ENCODE measurements at regions not wholly inside any gene's neighbourhood (a gene's known extent, or its start where the extent isn't known, plus 50 kb on each side); places are given as distances from the start of the nearest gene placed in this dataset.
"Not testable (repeated sequence)": the region's sequence is repeated elsewhere in the genome, so short reads cannot be mapped to it uniquely, and the experiment has no call there.

GRCh38 chr1:193891788-193892187 is 705.4 kb upstream of the B3GALT2 start:
- H3K27ac ChIP-seq (ENCODE audit: low read length) = no peak overlapping the region
- H3K4me3 ChIP-seq (ENCODE audit: low read depth in 1 of 2, low read length in 2 of 2) = no peak overlapping the region
- no peaks in the 10 kb centered on the region for H3K4me1 ChIP-seq (ENCODE audit: control insufficient read depth in 1 of 2, insufficient read depth in 2 of 2, low read length in 2 of 2)
- no peaks in the 10 kb centered on the region for H3K27me3 ChIP-seq (ENCODE audit: low read depth, low read length)
- H3K36me3 ChIP-seq (ENCODE audit: control insufficient read depth in 1 of 2, insufficient read depth in 2 of 2, low read length in 2 of 2) = no peaks in the 10 kb centered on the region
- H3K9me3 ChIP-seq (ENCODE audit: control insufficient read depth in 1 of 2, low read length in 2 of 2) = no peaks in the 10 kb centered on the region

DNA sequence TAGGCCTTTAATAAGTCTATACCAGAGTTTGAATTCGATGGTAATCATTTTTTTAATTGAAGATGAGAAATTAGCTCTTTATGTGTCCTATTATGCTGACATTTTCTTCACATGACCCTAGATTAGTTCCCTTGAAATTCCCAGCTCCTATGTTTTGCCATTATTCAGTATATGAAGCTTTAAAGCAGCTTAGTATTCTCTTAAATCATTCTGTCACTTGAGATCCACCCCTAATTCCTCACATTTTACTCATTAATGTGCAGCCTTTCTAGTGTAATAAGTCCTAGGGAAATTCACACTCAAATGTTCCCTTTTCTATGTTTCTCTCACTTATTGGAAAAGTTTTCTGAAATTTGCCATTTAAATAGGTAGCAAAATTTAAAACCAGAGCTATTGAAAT is 704.5 kb upstream of the B3GALT2 start:
- Histone ChIP-seq H3K27me3 (ENCODE audit: low read depth, low read length) (no peaks in the 10 kb centered on the region), H3K4me1 (ENCODE audit: control insufficient read depth in 1 of 2, insufficient read depth in 2 of 2, low read length in 2 of 2) (no peaks in the 10 kb centered on the region), H3K9me3 (ENCODE audit: control insufficient read depth in 1 of 2, low read length in 2 of 2) (no peaks in the 10 kb centered on the region), H3K4me3 (ENCODE audit: low read depth in 1 of 2, low read length in 2 of 2) (no peak overlapping the region), H3K27ac (ENCODE audit: low read length) (no peak overlapping the region), H3K36me3 (ENCODE audit: control insufficient read depth in 1 of 2, insufficient read depth in 2 of 2, low read length in 2 of 2) (no peaks in the 10 kb centered on the region)

GRCh38 chr1:193884848-193885558 is 698.6 kb upstream of the B3GALT2 start:
- H3K27ac ChIP-seq (ENCODE audit: low read length) = no peak overlapping the region
- no peaks in the 10 kb centered on the region for H3K4me1 ChIP-seq (ENCODE audit: control insufficient read depth in 1 of 2, insufficient read depth in 2 of 2, low read length in 2 of 2)
- H3K36me3 ChIP-seq (ENCODE audit: control insufficient read depth in 1 of 2, insufficient read depth in 2 of 2, low read length in 2 of 2) = no peaks in the 10 kb centered on the region
- no peak overlapping the region for H3K4me3 ChIP-seq (ENCODE audit: low read depth in 1 of 2, low read length in 2 of 2)
- H3K9me3 ChIP-seq (ENCODE audit: control insufficient read depth in 1 of 2, low read length in 2 of 2) = no peaks in the 10 kb centered on the region
- H3K27me3 ChIP-seq (ENCODE audit: low read depth, low read length) = no peaks in the 10 kb centered on the region

DNA sequence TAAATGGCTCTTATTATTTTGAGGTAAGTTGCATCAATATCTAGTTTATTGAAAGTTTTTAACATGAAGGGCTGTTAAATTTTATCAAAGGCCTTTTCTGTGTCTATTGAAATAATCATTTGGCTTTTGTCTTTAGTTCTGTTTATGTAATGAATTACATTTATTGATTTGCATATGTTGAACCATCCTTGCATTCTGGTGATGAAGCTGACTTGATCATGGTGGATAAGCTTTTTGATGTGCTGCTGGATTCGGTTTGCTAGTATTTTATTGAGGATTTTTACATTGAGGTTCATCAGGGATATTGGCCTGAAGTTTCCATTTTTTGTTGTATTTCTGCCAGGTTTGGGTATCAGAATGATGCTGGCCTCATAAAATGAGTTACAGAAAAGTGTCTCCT is 691.5 kb upstream of the B3GALT2 start:
- H3K9me3 ChIP-seq (ENCODE audit: control insufficient read depth in 1 of 2, low read length in 2 of 2) = peaks cover 0 to 13% of the 10 kb centered on the region in 2 donors
- not testable (repeated sequence) for H3K27me3 ChIP-seq (ENCODE audit: low read depth, low read length); H3K36me3 ChIP-seq (ENCODE audit: control insufficient read depth in 1 of 2, insufficient read depth in 2 of 2, low read length in 2 of 2); H3K27ac ChIP-seq (ENCODE audit: low read length); H3K4me1 ChIP-seq (ENCODE audit: control insufficient read depth in 1 of 2, insufficient read depth in 2 of 2, low read length in 2 of 2); H3K4me3 ChIP-seq (ENCODE audit: low read depth in 1 of 2, low read length in 2 of 2)

- Histone ChIP-seq H3K9me3 (ENCODE audit: control insufficient read depth in 1 of 2, low read length in 2 of 2) (no peaks in the 10 kb centered on the region), H3K27me3 (ENCODE audit: low read depth, low read length) (no peaks in the 10 kb centered on the region), H3K4me3 (ENCODE audit: low read depth in 1 of 2, low read length in 2 of 2) (no peak overlapping the region), H3K4me1 (ENCODE audit: control insufficient read depth in 1 of 2, insufficient read depth in 2 of 2, low read length in 2 of 2) (no peaks in the 10 kb centered on the region), H3K27ac (ENCODE audit: low read length) (no peak overlapping the region), H3K36me3 (ENCODE audit: control insufficient read depth in 1 of 2, insufficient read depth in 2 of 2, low read length in 2 of 2) (no peaks in the 10 kb centered on the region)
Measured at GRCh38 chr1:193868425-193868824, 682.0 kb upstream of the B3GALT2 start.

DNA sequence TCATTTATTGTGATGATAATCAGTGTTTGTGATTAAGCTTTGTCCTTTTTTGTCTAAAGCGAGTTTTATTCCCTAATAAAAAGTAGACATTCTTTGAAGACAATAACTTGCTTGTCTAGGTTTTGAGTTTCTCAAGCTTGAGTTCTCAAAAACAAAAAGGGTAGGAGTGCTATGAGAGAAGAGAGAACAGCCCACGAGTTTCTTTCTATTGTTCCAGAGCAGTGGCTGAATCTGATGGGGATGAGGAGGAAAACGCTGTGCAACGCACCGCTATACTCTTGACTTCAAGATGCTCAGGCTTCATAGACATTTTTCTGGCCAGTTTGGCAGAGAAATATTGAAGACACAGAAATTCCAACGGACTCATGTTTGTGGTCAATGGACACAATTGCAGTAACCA is 669.8 kb upstream of the B3GALT2 start:
- H3K27ac ChIP-seq (ENCODE audit: low read length) = no peak overlapping the region
- no peaks in the 10 kb centered on the region for H3K27me3 ChIP-seq (ENCODE audit: low read depth, low read length)
- H3K4me1 ChIP-seq (ENCODE audit: control insufficient read depth in 1 of 2, insufficient read depth in 2 of 2, low read length in 2 of 2) = no peaks in the 10 kb centered on the region
- no peaks in the 10 kb centered on the region for H3K36me3 ChIP-seq (ENCODE audit: control insufficient read depth in 1 of 2, insufficient read depth in 2 of 2, low read length in 2 of 2)
- no peaks in the 10 kb centered on the region for H3K9me3 ChIP-seq (ENCODE audit: control insufficient read depth in 1 of 2, low read length in 2 of 2)
- no peak overlapping the region for H3K4me3 ChIP-seq (ENCODE audit: low read depth in 1 of 2, low read length in 2 of 2)

GRCh38 chr1:193850745-193851144 is 664.3 kb upstream of the B3GALT2 start:
- Histone ChIP-seq H3K27me3 (ENCODE audit: low read depth, low read length) (no peaks in the 10 kb centered on the region), H3K36me3 (ENCODE audit: control insufficient read depth in 1 of 2, insufficient read depth in 2 of 2, low read length in 2 of 2) (no peaks in the 10 kb centered on the region), H3K4me3 (ENCODE audit: low read depth in 1 of 2, low read length in 2 of 2) (no peak overlapping the region), H3K27ac (ENCODE audit: low read length) (no peak overlapping the region), H3K9me3 (ENCODE audit: control insufficient read depth in 1 of 2, low read length in 2 of 2) (no peaks in the 10 kb centered on the region), H3K4me1 (ENCODE audit: control insufficient read depth in 1 of 2, insufficient read depth in 2 of 2, low read length in 2 of 2) (no peaks in the 10 kb centered on the region)

DNA sequence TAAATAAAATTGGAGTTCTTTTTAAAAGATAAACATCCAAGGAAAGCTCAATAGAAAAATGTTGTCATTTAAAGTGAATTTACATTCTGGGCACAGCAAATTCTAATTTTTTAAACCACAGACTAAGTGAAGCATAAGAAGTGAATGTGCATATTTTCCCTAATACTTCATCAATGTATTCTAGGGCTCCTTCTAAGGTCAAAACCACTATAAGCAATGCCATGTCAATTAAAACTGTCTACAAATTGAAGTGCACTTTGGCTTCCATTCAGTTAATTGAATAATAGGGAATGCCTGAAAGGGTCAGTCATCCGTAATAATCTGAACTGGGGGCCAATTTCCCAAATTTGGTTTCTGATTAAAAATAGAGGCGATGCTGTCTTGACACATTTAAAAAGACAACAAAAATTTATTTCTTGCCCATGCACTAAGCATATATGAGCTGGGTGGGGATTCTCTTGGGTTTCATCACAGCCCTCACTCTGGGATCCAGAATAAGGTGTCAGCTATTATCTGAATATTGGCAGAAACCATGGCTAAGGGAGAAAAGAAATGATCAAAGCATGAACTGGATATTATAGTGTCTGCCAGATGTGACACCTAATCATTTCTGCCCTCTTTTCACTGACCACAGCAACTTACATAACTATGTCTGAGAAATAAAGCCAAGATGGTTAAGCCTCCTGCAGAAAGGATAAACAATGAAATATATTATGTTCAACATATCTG is 660.6 kb upstream of the B3GALT2 start:
- no peak overlapping the region for H3K4me3 ChIP-seq (ENCODE audit: low read depth in 1 of 2, low read length in 2 of 2)
- H3K27ac ChIP-seq (ENCODE audit: low read length) = no peak overlapping the region
- H3K9me3 ChIP-seq (ENCODE audit: control insufficient read depth in 1 of 2, low read length in 2 of 2) = no peaks in the 10 kb centered on the region
- no peaks in the 10 kb centered on the region for H3K4me1 ChIP-seq (ENCODE audit: control insufficient read depth in 1 of 2, insufficient read depth in 2 of 2, low read length in 2 of 2)
- no peaks in the 10 kb centered on the region for H3K27me3 ChIP-seq (ENCODE audit: low read depth, low read length)
- H3K36me3 ChIP-seq (ENCODE audit: control insufficient read depth in 1 of 2, insufficient read depth in 2 of 2, low read length in 2 of 2) = no peaks in the 10 kb centered on the region

GRCh38 chr1:193846411-193846810 is 660.0 kb upstream of the B3GALT2 start:
- Histone ChIP-seq H3K9me3 (ENCODE audit: control insufficient read depth in 1 of 2, low read length in 2 of 2) (no peaks in the 10 kb centered on the region), H3K4me1 (ENCODE audit: control insufficient read depth in 1 of 2, insufficient read depth in 2 of 2, low read length in 2 of 2) (no peaks in the 10 kb centered on the region), H3K4me3 (ENCODE audit: low read depth in 1 of 2, low read length in 2 of 2) (no peak overlapping the region), H3K27me3 (ENCODE audit: low read depth, low read length) (no peaks in the 10 kb centered on the region), H3K27ac (ENCODE audit: low read length) (no peak overlapping the region), H3K36me3 (ENCODE audit: control insufficient read depth in 1 of 2, insufficient read depth in 2 of 2, low read length in 2 of 2) (no peaks in the 10 kb centered on the region)

DNA sequence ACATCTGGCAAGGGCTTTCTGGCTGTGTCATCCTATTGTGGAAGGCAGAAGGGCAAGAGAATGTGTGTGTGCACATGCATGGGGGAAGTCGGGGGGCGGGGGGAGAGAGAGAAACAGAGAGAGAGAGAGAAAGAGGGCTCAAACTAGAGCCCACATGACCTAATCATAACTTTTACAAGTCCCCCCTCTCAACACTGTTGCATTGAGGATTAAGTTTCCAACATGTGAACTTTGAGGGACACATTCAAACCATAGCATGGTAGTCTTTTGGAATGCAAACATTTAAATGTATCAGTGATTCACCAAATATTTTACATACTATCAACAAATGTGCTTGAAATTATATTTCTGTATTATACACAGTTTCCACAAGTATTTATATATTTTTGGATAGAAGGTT is 655.4 kb upstream of the B3GALT2 start:
- Histone ChIP-seq H3K4me3 (ENCODE audit: low read depth in 1 of 2, low read length in 2 of 2) (no peak overlapping the region), H3K36me3 (ENCODE audit: control insufficient read depth in 1 of 2, insufficient read depth in 2 of 2, low read length in 2 of 2) (no peaks in the 10 kb centered on the region), H3K27me3 (ENCODE audit: low read depth, low read length) (no peaks in the 10 kb centered on the region), H3K4me1 (ENCODE audit: control insufficient read depth in 1 of 2, insufficient read depth in 2 of 2, low read length in 2 of 2) (no peaks in the 10 kb centered on the region), H3K9me3 (ENCODE audit: control insufficient read depth in 1 of 2, low read length in 2 of 2) (no peaks in the 10 kb centered on the region), H3K27ac (ENCODE audit: low read length) (no peak overlapping the region)

GRCh38 chr1:193831465-193831864 is 645.1 kb upstream of the B3GALT2 start:
- Histone ChIP-seq H3K4me1 (ENCODE audit: control insufficient read depth in 1 of 2, insufficient read depth in 2 of 2, low read length in 2 of 2) (no peaks in the 10 kb centered on the region), H3K36me3 (ENCODE audit: control insufficient read depth in 1 of 2, insufficient read depth in 2 of 2, low read length in 2 of 2) (no peaks in the 10 kb centered on the region), H3K4me3 (ENCODE audit: low read depth in 1 of 2, low read length in 2 of 2) (no peak overlapping the region), H3K27ac (ENCODE audit: low read length) (no peak overlapping the region), H3K9me3 (ENCODE audit: control insufficient read depth in 1 of 2, low read length in 2 of 2) (peaks cover 0 to 9% of the 10 kb centered on the region in 2 donors), H3K27me3 (ENCODE audit: low read depth, low read length) (no peaks in the 10 kb centered on the region)

DNA sequence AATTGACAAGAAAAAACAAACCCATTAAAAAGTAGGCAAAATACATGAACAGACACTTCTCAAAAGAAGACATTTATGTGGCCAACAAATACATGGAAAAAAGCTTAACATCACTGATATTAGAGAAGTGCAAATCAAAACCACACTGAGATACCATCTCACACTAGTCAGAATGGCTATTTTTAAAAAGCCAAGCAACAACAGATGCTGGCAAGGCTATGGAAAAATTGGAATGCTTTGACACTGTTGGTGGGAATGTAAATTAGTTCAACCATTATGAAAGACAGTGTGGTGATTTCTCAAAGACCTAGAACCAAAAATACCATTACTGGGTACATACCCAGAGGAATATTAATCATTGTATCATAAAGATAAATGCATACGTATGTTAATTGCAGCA is 641.1 kb upstream of the B3GALT2 start:
- Histone ChIP-seq H3K4me3 (ENCODE audit: low read depth in 1 of 2, low read length in 2 of 2) (no peak overlapping the region), H3K36me3 (ENCODE audit: control insufficient read depth in 1 of 2, insufficient read depth in 2 of 2, low read length in 2 of 2) (no peaks in the 10 kb centered on the region), H3K27me3 (ENCODE audit: low read depth, low read length) (no peaks in the 10 kb centered on the region), H3K27ac (ENCODE audit: low read length) (no peak overlapping the region), H3K4me1 (ENCODE audit: control insufficient read depth in 1 of 2, insufficient read depth in 2 of 2, low read length in 2 of 2) (no peaks in the 10 kb centered on the region), H3K9me3 (ENCODE audit: control insufficient read depth in 1 of 2, low read length in 2 of 2) (peaks cover 0 to 11% of the 10 kb centered on the region in 2 donors)
